ENCODE measurements at regions not wholly inside any gene's neighbourhood (a gene's known extent, or its start where the extent isn't known, plus 50 kb on each side); places are given as distances from the start of the nearest gene placed in this dataset.
"Not testable (repeated sequence)": the region's sequence is repeated elsewhere in the genome, so short reads cannot be mapped to it uniquely, and the experiment has no call there.

DNA sequence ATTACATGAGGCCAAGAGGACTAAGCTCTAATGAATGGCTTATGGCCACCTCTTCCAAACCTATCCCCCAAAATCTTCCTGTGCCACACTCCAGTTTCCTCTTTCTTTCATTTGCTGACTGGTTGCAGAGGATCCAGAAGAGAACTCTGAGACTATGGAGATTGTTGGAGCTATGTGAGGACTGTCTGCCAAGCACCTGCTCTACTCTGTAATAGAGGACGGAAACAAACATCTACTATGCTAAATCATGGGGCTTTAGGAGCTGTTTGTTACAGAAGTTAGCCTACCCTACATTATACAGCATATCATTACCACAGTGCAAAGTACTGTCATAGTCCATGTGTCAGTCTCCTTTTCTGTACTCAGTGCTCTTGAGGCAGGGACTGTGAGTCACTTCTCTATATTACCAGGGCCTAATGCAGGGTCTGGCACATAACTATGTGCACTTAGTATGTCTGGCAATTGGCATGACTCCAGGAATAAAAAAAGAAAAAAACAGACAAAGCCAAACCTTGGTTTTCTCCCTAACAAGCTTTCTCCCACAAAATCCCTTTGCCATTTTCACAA, 95.1 kb downstream of the RPAP3 start:
- no peak for DNase-seq

DNA sequence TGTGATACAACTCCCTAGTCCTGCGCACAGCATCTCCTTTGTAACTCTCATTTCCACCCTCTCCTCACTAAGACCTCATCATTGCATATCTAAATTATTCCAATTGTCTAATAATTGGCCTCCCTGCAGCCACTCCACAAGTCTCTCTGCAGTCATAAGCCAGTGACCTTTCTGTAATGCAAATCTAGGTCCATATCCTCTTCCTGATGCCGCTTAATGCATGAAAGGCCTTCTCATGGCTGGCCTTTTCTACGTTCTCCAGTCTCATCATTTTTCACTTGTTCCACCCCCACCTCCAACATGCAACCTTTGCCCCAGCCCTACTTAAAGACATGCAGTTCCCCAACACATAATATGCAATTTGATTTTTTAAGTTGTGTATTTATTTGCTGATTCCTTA, 96.0 kb downstream of the RPAP3 start:
- no peak for DNase-seq

DNA sequence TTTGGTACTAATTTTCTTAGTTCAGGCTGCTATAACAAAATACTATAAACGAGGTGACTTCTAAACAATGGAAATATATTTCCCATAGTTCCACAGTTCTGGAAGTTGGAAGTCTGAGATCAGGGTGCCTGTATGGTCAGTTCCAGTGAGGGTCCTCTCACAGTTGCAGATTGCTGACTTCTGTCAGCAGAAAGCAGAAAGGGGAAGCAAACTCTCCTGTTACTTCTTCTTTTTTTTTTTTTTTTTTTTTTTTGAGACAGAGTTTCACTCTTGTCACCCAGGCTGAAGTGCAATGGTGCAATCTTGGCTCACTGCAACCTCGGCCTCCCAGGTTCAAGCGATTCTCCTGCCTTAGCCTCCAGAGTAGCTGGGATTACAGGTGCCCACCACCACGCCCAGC, 97.2 kb downstream of the RPAP3 start:
- not testable (repeated sequence) for DNase-seq

DNA sequence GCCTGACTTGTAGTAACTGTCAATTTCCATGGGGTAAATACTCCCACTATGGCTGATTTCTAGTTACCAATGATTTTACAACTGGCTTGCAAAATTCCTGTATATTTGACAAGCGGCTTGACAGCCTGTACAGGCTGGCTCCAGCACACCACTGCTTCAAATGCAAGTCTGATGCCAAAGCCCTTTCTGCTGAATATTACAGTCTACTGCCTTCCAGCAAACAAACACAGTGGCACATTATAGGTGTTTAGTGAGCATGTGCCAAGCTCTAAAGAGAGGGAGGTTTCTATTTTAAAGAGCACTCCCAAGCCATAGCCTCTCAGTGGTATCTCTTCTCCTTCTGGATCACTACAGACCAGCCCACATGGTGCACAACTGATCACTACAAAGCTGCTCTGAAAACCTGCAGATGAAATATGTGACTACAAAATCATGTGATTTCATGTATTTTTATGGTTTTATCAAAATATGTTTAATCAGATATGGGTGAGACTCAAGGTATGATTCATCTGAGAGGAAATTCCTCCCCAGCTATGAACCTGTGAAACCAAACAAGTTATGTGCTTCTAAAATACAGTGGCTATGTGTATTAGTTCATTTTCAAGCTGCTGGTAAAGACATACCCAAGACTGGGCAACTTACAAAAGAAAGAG, 101.5 kb downstream of the RPAP3 start:
- DNase-seq = no peak

DNA sequence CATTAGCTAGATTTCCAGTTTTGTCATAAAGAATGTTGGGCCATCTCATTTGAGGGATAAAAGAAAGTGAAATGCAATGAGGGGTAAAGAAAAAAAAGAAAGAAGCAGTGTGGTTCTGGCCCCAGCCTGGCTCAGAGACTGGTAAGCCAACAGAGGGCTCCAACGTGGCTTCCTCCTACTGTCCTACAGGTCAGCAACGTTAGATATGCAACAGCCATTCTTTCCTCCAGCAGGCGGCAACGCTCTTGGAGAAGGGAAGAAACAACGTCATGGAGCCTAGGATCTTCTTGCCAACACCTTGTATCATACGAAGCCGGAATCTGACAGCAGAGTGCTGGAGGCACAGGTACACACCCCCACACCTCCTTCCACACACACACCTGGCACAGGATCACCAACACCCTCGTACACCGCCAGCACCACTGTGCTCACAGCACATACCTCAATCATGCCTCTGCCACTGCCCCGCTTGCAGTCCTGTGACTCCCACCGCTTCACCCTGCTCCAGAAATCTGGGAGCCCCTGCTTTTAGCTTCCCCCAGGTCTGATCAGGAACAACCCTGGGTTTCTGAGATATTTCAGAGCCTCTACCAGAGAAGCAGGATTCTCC, 102.8 kb downstream of the RPAP3 start:
- DNase-seq = no peak

DNA sequence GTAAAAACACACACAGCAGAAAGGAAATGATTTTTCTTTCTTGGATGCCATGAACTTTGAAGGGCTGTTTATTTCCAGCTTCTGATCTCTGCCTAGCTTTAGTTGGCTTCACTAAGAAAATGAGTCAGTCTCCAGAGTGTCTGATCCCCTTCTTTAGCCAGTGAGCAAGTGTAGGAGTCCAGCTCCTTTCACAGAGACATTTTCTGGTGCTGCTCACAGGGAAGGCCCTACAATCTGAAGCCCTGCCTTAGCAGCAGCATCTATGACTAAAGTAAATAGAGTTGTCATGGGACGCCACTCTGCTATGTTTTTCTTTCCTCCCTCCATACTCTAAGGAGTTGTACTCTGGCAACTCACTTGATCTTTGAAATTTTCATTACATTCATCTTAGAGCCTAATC, 103.5 kb downstream of the RPAP3 start:
- no peak for DNase-seq

DNA sequence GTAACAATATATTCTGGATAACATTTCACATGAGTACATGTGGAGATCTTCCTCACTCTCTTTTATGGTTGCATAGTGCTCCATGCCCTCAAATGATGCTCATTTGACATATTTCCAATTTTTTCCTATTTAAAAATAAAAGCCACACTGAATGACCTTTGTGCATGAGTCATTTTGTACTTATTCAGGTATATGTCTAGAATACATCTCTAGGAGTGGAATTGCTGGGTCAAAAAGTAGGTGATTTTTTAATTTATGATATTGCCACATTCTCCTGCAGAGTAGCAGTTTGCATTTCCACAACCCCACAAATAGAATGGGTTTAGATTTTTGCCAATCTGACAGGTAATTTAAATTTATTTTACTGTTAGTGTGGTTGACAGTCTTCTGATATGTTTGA, 104.8 kb downstream of the RPAP3 start:
- no peak for DNase-seq

DNA sequence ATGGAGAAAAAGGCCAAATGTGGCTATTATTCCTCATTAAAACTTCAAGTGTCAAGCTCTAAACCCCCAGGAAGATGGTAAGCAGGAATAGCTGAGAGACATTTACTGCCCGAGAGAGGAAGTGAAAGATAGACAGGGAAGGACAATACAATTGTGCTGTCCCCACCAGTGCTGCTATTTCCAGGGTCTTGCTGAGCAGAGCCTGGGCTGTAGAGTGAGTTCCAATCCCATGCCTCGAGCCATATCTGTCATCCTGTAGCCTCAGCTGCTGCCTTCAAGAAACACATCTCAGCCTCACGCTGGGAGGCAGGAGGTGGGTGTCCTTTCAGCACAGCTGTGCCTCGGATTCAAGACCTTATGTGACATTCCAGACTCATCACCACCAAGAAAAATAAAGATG, 114.0 kb downstream of the RPAP3 start:
- no peak for DNase-seq

DNA sequence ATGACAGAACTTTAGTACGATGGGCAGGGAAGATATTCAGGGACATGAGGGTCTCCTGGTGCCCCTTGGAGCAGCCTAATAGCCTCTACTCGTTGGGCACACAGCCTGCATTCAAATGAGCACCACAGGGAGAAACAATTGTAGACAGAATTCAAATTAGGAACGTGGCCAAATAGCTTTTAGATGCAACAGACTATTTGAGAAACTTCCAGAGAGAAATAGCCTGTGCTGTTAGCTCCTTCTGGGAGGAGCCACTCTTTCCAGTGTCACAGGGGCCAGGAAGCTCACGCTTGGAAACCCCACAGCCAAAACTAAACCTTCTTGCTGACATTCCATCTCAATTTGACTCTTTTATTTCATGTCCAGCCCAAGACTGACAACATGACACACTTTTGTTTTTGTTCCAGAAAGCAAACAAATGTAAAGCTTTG, 114.5 kb downstream of the RPAP3 start:
- no peak for DNase-seq

DNA sequence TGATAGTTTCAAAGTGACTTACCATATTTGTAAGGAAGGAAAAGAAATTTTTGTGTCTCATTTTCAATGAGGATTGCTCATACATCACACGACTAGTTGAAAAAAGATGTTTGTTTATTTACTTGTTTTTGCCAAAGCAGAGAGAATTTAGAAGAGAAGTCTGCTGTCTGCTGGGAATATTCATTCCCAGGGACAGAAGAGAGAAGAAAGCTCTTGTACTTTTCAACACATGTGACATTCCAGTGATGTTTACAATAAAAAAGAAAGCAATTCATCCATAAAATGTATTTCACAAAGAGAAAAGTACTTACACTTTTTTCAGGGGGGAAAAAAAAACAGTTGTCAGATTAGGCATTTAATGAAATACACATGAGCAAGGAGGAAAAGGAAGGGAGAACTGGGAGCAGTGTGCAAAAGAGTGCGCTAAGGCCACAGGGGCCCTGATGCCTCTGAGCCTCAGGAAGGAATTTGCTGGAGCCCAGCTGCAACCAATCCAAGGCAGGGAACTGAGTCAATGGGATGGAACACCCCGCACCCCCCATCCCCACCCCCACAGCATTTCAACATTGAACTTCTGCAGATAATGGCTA, 115.0 kb downstream of the RPAP3 start:
- DNase-seq = no peak

DNA sequence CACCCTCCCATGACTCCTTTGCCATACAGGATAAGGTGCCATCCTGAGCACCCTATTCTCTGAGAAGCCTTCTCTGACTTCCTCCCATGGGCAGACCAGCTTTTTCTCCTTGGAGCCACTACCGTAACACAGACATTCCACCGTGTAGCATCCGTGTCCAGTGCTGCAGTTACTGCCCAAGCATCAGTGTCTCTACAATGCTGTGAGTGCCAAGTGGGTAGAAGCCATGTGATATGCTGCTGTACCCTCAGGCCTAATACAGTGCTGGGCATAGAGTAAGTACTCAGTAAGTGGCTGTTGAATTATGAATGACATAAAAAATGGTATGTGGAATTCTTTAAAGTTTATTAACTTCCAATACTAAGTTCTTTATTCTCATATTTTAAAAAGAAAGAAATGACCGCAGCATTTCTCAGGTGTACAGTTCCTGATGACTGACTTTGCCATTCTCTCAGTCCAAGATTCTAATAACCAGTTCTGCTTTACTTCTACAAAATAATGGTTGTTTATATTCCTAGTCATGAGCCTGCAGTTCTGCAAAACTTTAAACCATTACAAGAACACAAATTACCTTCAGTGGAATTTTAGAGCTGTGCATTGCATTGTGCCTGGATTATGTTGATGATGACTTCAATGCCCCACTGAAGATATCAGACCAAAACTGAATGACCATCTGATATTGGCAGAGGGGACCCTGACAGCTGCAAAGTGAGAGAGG, 118.7 kb downstream of the RPAP3 start:
- no peak for DNase-seq

DNA sequence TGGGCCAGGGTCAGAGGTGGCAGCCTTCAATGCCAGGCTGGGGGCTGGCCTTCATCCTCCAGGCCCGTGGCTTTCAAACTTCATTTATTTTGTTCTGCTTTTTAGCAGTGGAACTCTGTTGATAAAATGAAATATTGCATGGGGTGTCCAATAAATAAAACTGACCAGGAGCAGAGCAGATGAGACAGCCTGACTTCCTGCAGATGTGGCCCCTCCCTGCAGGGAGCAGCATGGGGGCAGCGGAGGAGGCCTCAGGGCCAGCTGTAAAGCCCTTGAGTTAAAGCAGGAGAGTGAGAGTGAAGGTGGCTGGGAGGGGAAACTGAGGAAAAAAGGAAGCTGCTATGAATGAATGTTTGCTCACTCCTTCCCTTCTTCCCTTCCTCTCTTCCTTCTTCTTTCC, 120.3 kb downstream of the RPAP3 start:
- DNase-seq = no peak

DNA sequence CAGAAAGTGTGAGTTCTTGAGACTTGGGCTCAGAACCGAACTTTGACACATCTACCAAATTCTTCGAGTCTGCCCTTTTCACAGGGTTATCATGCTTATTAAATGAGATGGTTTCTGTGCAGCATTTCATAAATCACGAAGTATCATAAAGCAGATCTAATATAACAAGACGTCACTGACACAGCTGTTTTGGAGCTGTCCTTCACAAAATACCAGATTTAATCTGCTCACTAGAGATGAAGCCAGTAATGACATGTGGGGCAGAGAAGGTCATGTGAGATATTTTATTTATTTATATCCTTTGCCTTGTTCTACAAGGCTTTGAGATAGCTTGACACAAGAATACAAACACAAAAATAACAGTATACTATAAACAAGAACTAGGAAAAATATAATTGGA, 127.0 kb downstream of the RPAP3 start:
- no peak for DNase-seq

DNA sequence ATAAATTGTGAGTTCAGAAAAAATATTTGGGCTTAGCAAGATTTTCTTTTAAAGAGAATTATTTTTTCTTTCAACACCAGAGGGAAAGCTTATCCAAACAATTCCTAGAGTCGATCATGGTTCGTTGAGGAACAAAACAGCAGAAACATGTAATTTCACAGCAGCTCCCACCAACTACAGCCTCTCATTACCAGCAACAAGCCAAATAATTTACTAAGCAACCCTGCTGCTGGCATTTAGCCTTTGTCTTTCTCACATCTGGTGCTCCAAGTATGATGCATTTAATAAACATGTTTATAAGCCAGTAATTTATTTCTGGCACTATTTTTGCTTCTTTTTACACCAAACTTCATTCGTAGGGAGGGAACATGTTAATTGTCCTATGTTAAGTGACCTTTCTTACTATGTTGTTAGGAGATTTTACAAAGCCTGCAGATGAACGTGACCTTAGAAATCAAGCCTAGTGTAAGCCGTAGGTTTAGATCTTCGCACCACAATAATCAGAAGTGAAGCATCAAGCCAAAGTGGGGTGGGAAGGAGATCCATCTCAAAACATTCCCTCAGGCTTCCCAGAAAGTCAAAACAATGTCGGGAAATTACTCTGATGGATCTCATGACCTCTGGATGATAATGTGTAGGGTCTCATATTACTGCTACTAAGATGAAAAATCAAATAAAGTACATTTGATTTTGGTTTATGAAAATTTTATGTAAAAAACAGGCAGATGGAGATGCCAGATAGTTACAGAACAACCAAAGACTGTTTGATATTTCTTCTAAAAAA, 128.4 kb downstream of the RPAP3 start:
- no peak for DNase-seq

DNA sequence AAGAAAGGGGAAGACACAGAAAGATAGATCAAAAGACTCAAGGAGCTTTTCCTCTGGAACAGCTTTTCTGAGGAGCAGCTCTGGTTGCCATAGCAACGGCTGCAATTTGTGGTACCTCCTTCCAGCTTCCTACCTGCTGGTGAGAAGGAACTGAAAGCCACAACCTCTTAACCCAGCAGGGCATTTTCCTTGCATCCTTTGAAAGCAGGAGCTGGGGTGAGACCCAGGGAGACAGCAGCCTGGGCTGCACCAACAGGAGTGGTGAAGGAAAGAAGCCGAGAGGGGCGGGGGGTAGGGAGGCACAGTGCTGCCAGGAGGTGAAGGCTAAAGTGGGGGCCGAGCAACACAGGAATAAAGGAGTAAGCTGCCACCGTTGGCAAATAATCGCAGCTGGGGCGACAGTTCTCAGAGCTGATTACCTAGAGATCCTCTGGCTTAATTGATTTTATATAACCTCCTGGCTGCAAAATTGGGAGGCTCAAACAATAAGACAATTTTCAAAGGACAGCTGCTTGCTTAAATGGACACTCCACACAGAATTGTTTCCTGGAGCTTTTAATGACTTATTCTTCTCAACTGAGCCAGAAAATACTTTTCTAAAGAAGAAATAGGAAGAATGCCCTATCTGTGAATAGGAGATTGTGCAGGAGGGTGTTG, 129.4 kb downstream of the RPAP3 start:
- DNase-seq = no peak

DNA sequence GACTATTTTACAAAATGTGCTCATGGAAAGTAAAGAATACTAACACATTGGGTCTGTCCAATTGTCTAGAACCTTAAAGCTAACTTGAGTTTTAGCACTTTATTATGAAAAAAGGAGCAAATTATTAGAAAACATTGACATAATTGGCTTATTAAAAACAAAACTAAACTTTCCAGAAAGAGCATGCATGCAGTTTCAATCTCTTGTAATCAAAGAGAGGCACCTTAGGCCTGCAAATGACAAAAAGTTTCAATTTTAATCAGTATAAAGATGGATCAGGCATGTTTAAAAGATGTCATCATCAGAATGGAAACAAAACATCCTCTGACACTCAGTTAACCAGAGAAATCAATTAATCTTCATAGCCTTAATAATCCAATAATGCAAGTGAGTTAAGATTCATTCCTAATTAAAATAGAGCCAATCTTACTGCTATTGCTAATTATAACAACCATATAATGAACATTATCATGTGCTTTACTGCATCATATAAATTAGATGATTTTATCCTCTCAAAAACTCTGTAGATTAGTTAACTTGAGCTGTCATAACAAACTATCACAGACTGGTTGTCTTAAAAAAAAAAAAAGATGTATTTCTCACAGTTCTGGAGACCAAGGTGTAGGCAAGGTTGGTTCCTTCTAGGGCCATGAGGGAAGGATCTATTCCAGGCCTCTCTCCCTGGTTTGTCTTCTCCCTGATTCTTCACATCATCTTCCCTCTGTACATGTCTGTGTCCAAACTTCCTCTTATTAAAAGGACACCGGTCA, 131.4 kb downstream of the RPAP3 start:
- no peak for DNase-seq

DNA sequence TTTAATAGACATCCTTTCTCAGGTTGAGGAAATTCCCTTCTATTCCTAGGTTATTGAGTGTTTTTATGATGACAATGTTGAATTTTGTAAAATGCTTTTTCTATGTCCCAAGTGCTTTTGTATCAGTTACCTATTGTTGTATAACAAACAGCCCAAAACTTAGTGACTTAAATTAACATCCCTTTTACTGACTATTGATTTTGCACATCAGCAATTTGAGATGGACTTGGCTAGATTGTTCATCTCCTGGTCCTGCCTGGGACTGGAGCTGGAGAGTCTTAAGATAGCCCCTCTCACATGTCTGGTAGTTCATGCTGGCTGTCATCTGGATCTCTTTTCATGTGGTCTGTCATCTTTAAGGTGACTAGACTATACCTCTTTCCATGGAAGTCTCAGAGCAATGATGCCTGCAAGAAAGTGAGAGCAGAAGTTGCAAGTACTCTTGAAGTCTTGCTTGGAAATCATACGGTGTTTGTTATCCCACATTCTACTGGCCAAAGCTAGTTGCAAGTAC, 132.6 kb downstream of the RPAP3 start:
- DNase-seq = no peak

DNA sequence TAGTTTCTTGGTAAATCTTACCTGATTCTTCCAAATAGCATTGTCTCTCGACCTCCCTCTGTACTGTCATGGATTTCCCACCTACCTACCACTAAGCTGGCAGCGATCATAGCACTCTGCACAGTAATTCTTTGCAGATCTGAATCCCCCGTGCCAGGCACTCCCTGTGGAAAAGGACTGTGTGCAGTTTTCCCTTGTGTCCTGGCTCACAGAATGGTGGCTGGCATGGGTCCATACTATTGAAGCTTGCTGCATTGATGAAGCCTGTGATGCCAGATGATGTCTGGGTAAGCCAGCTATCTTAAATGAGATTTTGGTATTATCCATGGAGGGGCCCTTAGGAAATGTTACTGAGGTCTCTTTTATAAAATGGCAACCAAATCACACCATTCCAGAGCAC, 135.7 kb downstream of the RPAP3 start:
- DNase-seq = no peak

DNA sequence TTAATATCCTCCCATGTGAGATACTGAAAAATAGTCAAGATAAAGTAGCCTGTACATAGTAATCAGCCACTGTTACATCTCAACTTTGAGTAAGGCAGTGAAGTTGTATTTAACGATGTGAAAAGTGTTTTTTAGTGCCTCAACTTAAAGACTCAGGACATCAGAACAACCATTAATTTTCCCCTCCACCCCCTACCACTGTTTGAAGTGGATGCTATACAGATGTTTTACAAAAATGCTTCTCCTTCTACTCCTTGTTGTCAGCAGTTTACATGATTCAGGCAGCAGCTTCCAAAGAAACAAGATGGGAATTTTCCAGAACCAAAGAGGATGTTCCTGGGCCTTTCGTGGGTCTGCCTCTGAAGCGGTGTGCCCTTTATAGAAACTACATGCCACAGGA, 143.6 kb downstream of the RPAP3 start:
- no peak for DNase-seq

DNA sequence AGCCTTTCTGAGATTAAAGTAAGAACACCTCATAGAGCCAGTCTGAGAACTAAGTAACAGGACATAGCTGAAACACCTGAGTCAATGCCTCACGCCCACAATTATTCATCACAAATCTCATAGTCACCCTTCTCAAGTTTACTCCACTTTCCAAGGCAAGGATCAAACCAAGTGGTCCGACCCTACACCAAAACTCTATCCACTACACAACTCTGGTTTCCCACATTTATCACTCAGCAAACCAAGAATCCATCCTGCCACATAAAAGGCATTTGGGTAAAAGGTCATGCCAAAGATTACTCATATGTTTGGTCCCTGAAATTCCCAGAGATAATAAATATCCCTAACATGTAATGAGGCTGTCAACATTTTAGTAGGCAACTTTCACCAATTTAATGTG, 144.1 kb downstream of the RPAP3 start:
- no peak for DNase-seq

DNA sequence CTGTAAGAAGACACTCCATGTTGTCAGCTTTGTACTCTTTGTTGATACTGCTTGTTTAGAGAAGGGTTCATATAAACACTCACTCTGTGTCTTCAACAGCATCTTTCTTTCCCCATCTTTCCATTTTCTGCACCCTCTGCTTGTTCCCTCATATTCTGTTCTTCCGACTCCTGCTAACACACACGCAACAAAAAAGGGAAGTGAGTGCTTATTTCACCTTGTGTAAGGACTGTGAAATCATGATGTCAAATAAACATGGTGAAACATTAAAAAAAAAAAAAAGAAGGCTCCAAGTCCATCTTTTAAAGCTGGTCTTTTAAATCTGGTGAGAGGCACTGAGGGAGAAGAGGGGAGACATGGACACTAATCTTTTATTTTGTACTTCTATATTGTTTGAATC, 145.4 kb downstream of the RPAP3 start:
- DNase-seq = no peak

Data from stimulated activated CD4-positive, alpha-beta T cell treated with anti-CD3 and anti-CD28 coated beads, Interleukin-1b, Interleukin-23, amount 100 ng/mL, for 48 hours (primary cell).